DND-41 (cell line): ENCODE measurements at regions not wholly inside any gene's neighbourhood (a gene's known extent, or its start where the extent isn't known, plus 50 kb on each side); places are given as distances from the start of the nearest gene placed in this dataset.

ENCODE experiments used
- ATAC-seq: fragments of 200-7000 bp; cut with Tn5 transposase; 3 replicates; pipeline ENCODE4 v1.9.1; 2021; ENCODE audit warnings: low read depth; ENCODE audit not compliant: insufficient read depth
- DNase-seq: peaks from one replicate; pipeline ENCODE4 v3.0.0-alpha.2; 2020
- H2AFZ ChIP-seq: 2 replicates; pipeline ENCODE4 v1.6.0; 2012; ENCODE audit warnings: low read depth, low read length
- H3K27ac ChIP-seq: 2 replicates; pipeline ENCODE4 v1.5.1; 2012; ENCODE audit warnings: low read length, inconsistent platforms
- H3K27me3 ChIP-seq: fragments of 200-600 bp; sonication (generic); 2 replicates; pipeline ENCODE4 v1.6.0; 2012; ENCODE audit warnings: low read length, mild to moderate bottlenecking, inconsistent platforms; ENCODE audit not compliant: insufficient read depth, poor library complexity
- H3K36me3 ChIP-seq: 2 replicates; pipeline ENCODE4 v1.5.1; 2012; ENCODE audit warnings: low read length, inconsistent platforms; ENCODE audit not compliant: insufficient read depth
- H3K4me1 ChIP-seq: 2 replicates; pipeline ENCODE4 v1.5.1; 2012; ENCODE audit warnings: mild to moderate bottlenecking, low read length; ENCODE audit not compliant: insufficient read depth
- H3K4me2 ChIP-seq: 2 replicates; pipeline ENCODE4 v1.6.0; 2012; ENCODE audit warnings: mild to moderate bottlenecking, moderate library complexity, low read length, inconsistent platforms; ENCODE audit not compliant: insufficient read depth
- H3K4me3 ChIP-seq, 2 experiments: fragments of 200-600 bp in 1 of 2; shearing (Covaris generic) in 1 of 2; 2 replicates each; pipeline ENCODE4 v1.5.1; 2012 to 2016; ENCODE audit warnings: inconsistent platforms in 2 of 2, low read length in 2 of 2, mild to moderate bottlenecking in 2 of 2, low read depth in 1 of 2, moderate library complexity in 1 of 2
- H3K79me2 ChIP-seq: 2 replicates; pipeline ENCODE4 v1.6.0; 2012; ENCODE audit warnings: low read length, inconsistent platforms; ENCODE audit not compliant: insufficient read depth
- H3K9ac ChIP-seq: 2 replicates; pipeline ENCODE4 v1.6.0; 2012; ENCODE audit warnings: low read depth, mild to moderate bottlenecking, inconsistent platforms, low read length, moderate library complexity
- H3K9me3 ChIP-seq: 2 replicates; pipeline ENCODE4 v1.5.1; 2012; ENCODE audit warnings: low read length, moderate library complexity, mild to moderate bottlenecking, inconsistent platforms; ENCODE audit not compliant: insufficient read depth, severe bottlenecking
- H4K20me1 ChIP-seq: 2 replicates; pipeline ENCODE4 v1.6.0; 2012; ENCODE audit warnings: low read length; ENCODE audit not compliant: insufficient read depth
- EZH2 ChIP-seq: IDR thresholded peaks from 3 replicates; pipeline ENCODE4 v1.6.1; 2012; ENCODE audit warnings: borderline replicate concordance, low read depth, mild to moderate bottlenecking, moderate library complexity, low read length, inconsistent platforms; ENCODE audit not compliant: severe bottlenecking
- TF ChIP-seq, protein P1 (sequence below): IDR thresholded peaks from 2 replicates; pipeline ENCODE4 v1.5.1; 2012; ENCODE audit warnings: borderline replicate concordance, low read length, moderate library complexity, mild to moderate bottlenecking; ENCODE audit not compliant: poor library complexity, severe bottlenecking; ENCODE audit errors: extremely low read depth

GRCh38 chr12:92324849-92325500 lies 179.3 kb upstream of the BTG1 start:
- ATAC-seq (peak; percentile 86), DNase-seq (peak; percentile 90)
- peak overlapping the region; percentile 37 for H3K9ac ChIP-seq
- peaks cover 38% of the 10 kb centered on the region for H3K4me1 ChIP-seq
- peak overlapping the region in 1 of 2 experiments; percentile 22; a peak in 1 of 4 replicates for H3K4me3 ChIP-seq
- no peaks in the 10 kb centered on the region for H3K36me3 ChIP-seq
- no peaks in the 10 kb centered on the region for H3K27me3 ChIP-seq
- H3K27ac ChIP-seq: peak overlapping the region; percentile 77
- no peaks in the 10 kb centered on the region for H3K9me3 ChIP-seq
- H3K4me2 ChIP-seq: peak overlapping the region; percentile 37
- TF ChIP-seq, protein P1, sequence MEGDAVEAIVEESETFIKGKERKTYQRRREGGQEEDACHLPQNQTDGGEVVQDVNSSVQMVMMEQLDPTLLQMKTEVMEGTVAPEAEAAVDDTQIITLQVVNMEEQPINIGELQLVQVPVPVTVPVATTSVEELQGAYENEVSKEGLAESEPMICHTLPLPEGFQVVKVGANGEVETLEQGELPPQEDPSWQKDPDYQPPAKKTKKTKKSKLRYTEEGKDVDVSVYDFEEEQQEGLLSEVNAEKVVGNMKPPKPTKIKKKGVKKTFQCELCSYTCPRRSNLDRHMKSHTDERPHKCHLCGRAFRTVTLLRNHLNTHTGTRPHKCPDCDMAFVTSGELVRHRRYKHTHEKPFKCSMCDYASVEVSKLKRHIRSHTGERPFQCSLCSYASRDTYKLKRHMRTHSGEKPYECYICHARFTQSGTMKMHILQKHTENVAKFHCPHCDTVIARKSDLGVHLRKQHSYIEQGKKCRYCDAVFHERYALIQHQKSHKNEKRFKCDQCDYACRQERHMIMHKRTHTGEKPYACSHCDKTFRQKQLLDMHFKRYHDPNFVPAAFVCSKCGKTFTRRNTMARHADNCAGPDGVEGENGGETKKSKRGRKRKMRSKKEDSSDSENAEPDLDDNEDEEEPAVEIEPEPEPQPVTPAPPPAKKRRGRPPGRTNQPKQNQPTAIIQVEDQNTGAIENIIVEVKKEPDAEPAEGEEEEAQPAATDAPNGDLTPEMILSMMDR: peak; percentile 66
- no peak for TF ChIP-seq EZH2
- H4K20me1 ChIP-seq: no peaks in the 10 kb centered on the region
- H2AFZ ChIP-seq: peak overlapping the region; percentile 9
- no peaks in the 10 kb centered on the region for H3K79me2 ChIP-seq

DNA sequence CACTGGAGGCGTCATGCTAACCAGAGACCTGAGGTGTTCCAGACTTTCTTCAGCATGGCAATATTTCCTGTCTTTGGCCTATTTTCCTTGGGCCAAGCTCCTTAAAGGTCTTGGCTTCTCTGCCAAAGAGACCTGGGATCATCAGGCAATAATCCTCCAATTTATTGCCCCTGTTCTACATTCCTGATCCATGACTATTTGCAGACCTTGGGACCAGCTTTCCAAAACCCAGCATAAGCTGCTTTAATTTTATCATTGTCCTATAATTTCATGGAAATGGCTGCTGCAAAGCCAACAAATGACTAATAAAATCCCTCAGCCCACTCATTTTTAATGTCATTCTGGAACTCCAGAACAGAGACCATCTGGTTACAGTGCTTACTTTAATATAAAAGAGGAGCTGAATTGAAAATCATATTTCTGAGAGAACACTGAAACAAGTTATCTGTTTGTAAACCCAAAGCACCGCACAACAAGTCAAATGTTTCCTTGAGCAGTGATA lies 166.9 kb upstream of the BTG1 start:
- H4K20me1 ChIP-seq: no peaks in the 10 kb centered on the region
- H3K9me3 ChIP-seq: no peaks in the 10 kb centered on the region
- no peaks in the 10 kb centered on the region for H3K79me2 ChIP-seq
- no peak overlapping the region for H3K4me3 ChIP-seq
- H3K9ac ChIP-seq: no peak overlapping the region
- no peak for TF ChIP-seq EZH2
- TF ChIP-seq, protein P1: no peak
- ATAC-seq (no peak), DNase-seq (no peak)
- no peak overlapping the region for H3K27ac ChIP-seq
- no peaks in the 10 kb centered on the region for H3K4me1 ChIP-seq
- no peak overlapping the region for H3K4me2 ChIP-seq
- no peak overlapping the region for H2AFZ ChIP-seq
- no peaks in the 10 kb centered on the region for H3K36me3 ChIP-seq
- no peaks in the 10 kb centered on the region for H3K27me3 ChIP-seq

DNA sequence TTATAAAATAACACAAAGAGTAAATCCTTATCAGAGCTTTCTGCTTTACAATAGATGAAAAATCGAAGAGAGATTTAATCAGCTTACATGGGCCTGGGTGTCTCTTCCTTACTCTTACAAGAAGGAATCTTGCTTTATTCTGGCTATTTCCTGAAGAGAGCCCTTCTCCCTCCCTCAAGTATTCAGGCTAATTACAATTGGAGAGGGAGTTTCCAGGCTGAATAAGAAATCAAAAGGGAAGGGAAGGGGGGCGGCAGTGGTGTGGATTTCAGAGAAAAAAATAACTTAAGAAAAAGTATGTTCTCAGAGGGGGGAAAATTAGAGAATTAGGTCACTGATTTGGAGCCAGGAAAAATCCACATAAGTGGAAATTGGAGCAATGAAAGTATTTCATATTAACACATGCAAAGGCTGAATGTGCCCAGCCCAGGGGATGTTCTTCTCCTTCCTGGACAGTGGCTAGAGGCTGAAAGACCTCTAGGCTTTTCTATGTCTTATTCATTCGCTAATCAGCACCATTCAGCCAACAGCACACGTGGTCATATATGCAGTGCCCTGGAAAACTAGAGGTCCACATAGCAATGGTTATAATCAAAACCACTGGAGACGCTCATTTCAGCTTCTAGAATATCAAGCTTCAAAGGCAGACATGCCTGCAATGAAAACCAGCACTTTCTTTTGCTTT lies 158.9 kb upstream of the BTG1 start:
- H3K4me3 ChIP-seq: no peak overlapping the region
- TF ChIP-seq, protein P1: no peak
- TF ChIP-seq EZH2: no peak
- H3K36me3 ChIP-seq: no peaks in the 10 kb centered on the region
- H3K27ac ChIP-seq: no peak overlapping the region
- no peak for ATAC-seq
- H3K9ac ChIP-seq: no peak overlapping the region
- H3K4me1 ChIP-seq: no peaks in the 10 kb centered on the region
- no peak for DNase-seq
- H3K9me3 ChIP-seq: no peaks in the 10 kb centered on the region
- no peak overlapping the region for H3K4me2 ChIP-seq
- H3K27me3 ChIP-seq: no peaks in the 10 kb centered on the region
- H4K20me1 ChIP-seq: no peaks in the 10 kb centered on the region
- no peak overlapping the region for H2AFZ ChIP-seq
- no peaks in the 10 kb centered on the region for H3K79me2 ChIP-seq
